ENCODE measurements at regions not wholly inside any gene's neighbourhood (a gene's known extent, or its start where the extent isn't known, plus 50 kb on each side); places are given as distances from the start of the nearest gene placed in this dataset.

- in situ Hi-C loops (cut with HindIII; ENCODE audit: extremely low pct_ligation_motif_present, low pct_unique_long_range_greater_than_20kb) (no loop called here), intact Hi-C loops (cut with micrococcal nuclease; ENCODE audit: unreplicated experiment) (no loop called here)
- ChIA-PET CTCF (ENCODE audit: low intra/inter-chr PET ratio, low total read pairs) (no interaction called here), POLR2A (no interaction called here)
- FAIRE-seq (no peak), ATAC-seq (no peak), DNase-seq (ENCODE audit: low spot score) (no peak)
- Histone ChIP-seq H3K27ac (ENCODE audit: extremely low read length, insufficient read depth, low read length) (no peak overlapping the region), H3K27me3 (ENCODE audit: control insufficient read depth in 1 of 2, insufficient read depth in 2 of 2, low read length in 2 of 2) (peaks cover 0 to 13% of the 10 kb centered on the region in 2 experiments; a peak in 1 of 5 replicates), H3K4me1 (ENCODE audit: insufficient read depth, low read length) (no peaks in the 10 kb centered on the region), H3K4me3 (replicated peaks in 1 of 3; ENCODE audit: insufficient read depth in 1 of 3, low read depth in 2 of 3, low read length in 3 of 3) (no peak overlapping the region), H3K36me3 (replicated peaks in 1 of 2; ENCODE audit: control insufficient read depth in 1 of 2, insufficient read depth in 2 of 2, low read length in 2 of 2) (no peaks in the 10 kb centered on the region), H2AFZ (ENCODE audit: low read length) (no peak overlapping the region), H3K79me2 (ENCODE audit: insufficient read depth, low read length) (no peaks in the 10 kb centered on the region), H3K9me3 (ENCODE audit: low read length) (no peaks in the 10 kb centered on the region), H4K20me1 (ENCODE audit: insufficient read depth, low read length) (no peaks in the 10 kb centered on the region), H3K9ac (ENCODE audit: insufficient read depth, low read depth, low read length) (no peak overlapping the region), H3K4me2 (ENCODE audit: low read depth, low read length) (no peak overlapping the region)
- TF ChIP-seq HOXD1 (CRISPR knock-in tag; IDR thresholded peaks at IDR 0.05) (no peak), TFDP1 (CRISPR knock-in tag; IDR thresholded peaks at IDR 0.05; ENCODE audit: borderline replicate concordance) (no peak)
- TF ChIP-seq, protein P1, sequence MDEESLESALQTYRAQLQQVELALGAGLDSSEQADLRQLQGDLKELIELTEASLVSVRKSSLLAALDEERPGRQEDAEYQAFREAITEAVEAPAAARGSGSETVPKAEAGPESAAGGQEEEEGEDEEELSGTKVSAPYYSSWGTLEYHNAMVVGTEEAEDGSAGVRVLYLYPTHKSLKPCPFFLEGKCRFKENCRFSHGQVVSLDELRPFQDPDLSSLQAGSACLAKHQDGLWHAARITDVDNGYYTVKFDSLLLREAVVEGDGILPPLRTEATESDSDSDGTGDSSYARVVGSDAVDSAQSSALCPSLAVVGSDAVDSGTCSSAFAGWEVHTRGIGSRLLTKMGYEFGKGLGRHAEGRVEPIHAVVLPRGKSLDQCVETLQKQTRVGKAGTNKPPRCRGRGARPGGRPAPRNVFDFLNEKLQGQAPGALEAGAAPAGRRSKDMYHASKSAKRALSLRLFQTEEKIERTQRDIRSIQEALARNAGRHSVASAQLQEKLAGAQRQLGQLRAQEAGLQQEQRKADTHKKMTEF (CRISPR knock-in tag; IDR thresholded peaks at IDR 0.05) = no peak
- no TSS peak for BruUV-seq (replicated peaks)
- WGBS (ENCODE audit: low lambda C conversion rate) = 4% methylated on average over 2 of the region's 2 CpGs
Observed at GRCh38 chr2:19732255-19732654, 169.5 kb downstream of the TTC32 start.

DNA sequence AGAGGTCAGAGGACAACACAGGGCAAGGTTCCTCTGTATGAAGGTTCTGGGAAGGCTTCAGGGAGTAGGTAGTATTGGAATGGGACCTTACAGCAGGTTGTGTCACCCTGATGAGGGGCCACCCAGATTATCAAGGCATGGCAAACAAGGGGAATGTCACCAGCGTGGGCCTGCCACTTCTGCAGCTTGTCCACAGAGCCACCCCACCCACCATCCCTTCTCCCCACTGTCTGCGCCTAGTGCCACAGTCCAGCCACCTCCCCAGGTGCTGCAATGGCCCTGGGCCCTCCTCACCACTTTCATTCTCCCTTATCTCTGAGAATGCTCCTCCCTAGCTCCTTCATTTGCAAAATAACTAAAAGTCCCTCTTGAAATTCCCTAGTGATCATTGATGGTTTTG, 170.3 kb downstream of the TTC32 start:
- no TSS peak for BruUV-seq (replicated peaks)
- Histone ChIP-seq H3K9me3 (ENCODE audit: low read length) (no peaks in the 10 kb centered on the region), H3K36me3 (replicated peaks in 1 of 2; ENCODE audit: control insufficient read depth in 1 of 2, insufficient read depth in 2 of 2, low read length in 2 of 2) (no peaks in the 10 kb centered on the region), H3K79me2 (ENCODE audit: insufficient read depth, low read length) (no peaks in the 10 kb centered on the region), H3K4me3 (replicated peaks in 1 of 3; ENCODE audit: insufficient read depth in 1 of 3, low read depth in 2 of 3, low read length in 3 of 3) (no peak overlapping the region), H4K20me1 (ENCODE audit: insufficient read depth, low read length) (no peaks in the 10 kb centered on the region), H3K4me1 (ENCODE audit: insufficient read depth, low read length) (no peaks in the 10 kb centered on the region), H3K4me2 (ENCODE audit: low read depth, low read length) (no peak overlapping the region), H3K9ac (ENCODE audit: insufficient read depth, low read depth, low read length) (no peak overlapping the region), H2AFZ (ENCODE audit: low read length) (no peak overlapping the region), H3K27ac (ENCODE audit: extremely low read length, insufficient read depth, low read length) (no peak overlapping the region), H3K27me3 (ENCODE audit: control insufficient read depth in 1 of 2, insufficient read depth in 2 of 2, low read length in 2 of 2) (peaks cover 0 to 19% of the 10 kb centered on the region in 2 experiments; a peak in 1 of 5 replicates)
- in situ Hi-C loops (cut with HindIII; ENCODE audit: extremely low pct_ligation_motif_present, low pct_unique_long_range_greater_than_20kb) (no loop called here), intact Hi-C loops (cut with micrococcal nuclease; ENCODE audit: unreplicated experiment) (no loop called here)
- FAIRE-seq (no peak), ATAC-seq (no peak), DNase-seq (ENCODE audit: low spot score) (no peak)
- 37% methylated on average over 2 of the region's 2 CpGs for WGBS (ENCODE audit: low lambda C conversion rate)
- ChIA-PET CTCF (ENCODE audit: low intra/inter-chr PET ratio, low total read pairs) (no interaction called here), POLR2A (no interaction called here)
- TF ChIP-seq NFIC (IDR thresholded peaks at IDR 0.05; ENCODE audit: low read length) = no peak
- no peak for TF ChIP-seq ZNF644 (CRISPR knock-in tag; IDR thresholded peaks at IDR 0.05; ENCODE audit: low read depth)
- TF ChIP-seq TBX3 (IDR thresholded peaks at IDR 0.05; ENCODE audit: borderline replicate concordance) = no peak
- no peak for TF ChIP-seq GRHL1 (CRISPR knock-in tag; conservative IDR thresholded peaks at IDR 0.05)
- TF ChIP-seq XBP1 (CRISPR knock-in tag; IDR thresholded peaks at IDR 0.05) = no peak
- no peak for TF ChIP-seq NR2F6 (IDR thresholded peaks at IDR 0.05)
- no peak for TF ChIP-seq NR2F6 (CRISPR knock-in tag; IDR thresholded peaks at IDR 0.05)
- TF ChIP-seq ATF1 (CRISPR knock-in tag; IDR thresholded peaks at IDR 0.05) = no peak
- no peak for TF ChIP-seq ZNF530 (CRISPR knock-in tag; IDR thresholded peaks at IDR 0.05; ENCODE audit: low read depth)
- TF ChIP-seq ZNF24 (IDR thresholded peaks at IDR 0.05) = no peak
- TF ChIP-seq ZNF367 (CRISPR knock-in tag; IDR thresholded peaks at IDR 0.05; ENCODE audit: borderline replicate concordance) = no peak
- TF ChIP-seq ONECUT2 (CRISPR knock-in tag; IDR thresholded peaks at IDR 0.05) = no peak
- no peak for TF ChIP-seq ZNF878 (CRISPR knock-in tag; IDR thresholded peaks at IDR 0.05)
- no peak for TF ChIP-seq HDAC1 (CRISPR knock-in tag; IDR thresholded peaks at IDR 0.05)
- no peak for TF ChIP-seq REPIN1 (CRISPR knock-in tag; IDR thresholded peaks at IDR 0.05; ENCODE audit: borderline replicate concordance, low read depth)
- no peak for TF ChIP-seq TBP (CRISPR knock-in tag; IDR thresholded peaks at IDR 0.05)

Measured in HepG2 (cell line).